Spleen (tissue), 7 donors: ENCODE measurements at regions not wholly inside any gene's neighbourhood (a gene's known extent, or its start where the extent isn't known, plus 50 kb on each side); places are given as distances from the start of the nearest gene placed in this dataset.
A peak's percentile ranks its signal among the peaks of the same experiment; 100 is the strongest.

Experiments
- POLR2AphosphoS5 ChIP-seq, 3 donors: sonication (generic); formaldehyde crosslinking; IDR thresholded peaks; one replicate each; pipeline ENCODE4 v1.5.1; 2017; ENCODE audit warnings: antibody characterized with exemption in 3 of 3
- TF ChIP-seq, protein P1 (sequence below), 11 experiments: fragments of 200-600 bp in 7 of 11; fragments of 450-650 bp in 4 of 11; sonication (generic) in 4 of 11; IDR thresholded peaks in 8 of 11; conservative IDR thresholded peaks in 3 of 11; 1 replicate in 7 of 11; 2 replicates in 4 of 11; pipeline versions ENCODE4 v1.4.0 to v1.8.0; 2016 to 2021; ENCODE audit warnings: antibody characterized with exemption in 11 of 11, inconsistent platforms in 4 of 11, mild to moderate bottlenecking in 1 of 11
- donor health status: DM: no; HTN: no; CAD: no; lungs with moderate emphysema.
- donor health status: DM: no; HTN: no; CAD: no.
- donor health status: DM: no; HTN: no; CAD: no.

DNA sequence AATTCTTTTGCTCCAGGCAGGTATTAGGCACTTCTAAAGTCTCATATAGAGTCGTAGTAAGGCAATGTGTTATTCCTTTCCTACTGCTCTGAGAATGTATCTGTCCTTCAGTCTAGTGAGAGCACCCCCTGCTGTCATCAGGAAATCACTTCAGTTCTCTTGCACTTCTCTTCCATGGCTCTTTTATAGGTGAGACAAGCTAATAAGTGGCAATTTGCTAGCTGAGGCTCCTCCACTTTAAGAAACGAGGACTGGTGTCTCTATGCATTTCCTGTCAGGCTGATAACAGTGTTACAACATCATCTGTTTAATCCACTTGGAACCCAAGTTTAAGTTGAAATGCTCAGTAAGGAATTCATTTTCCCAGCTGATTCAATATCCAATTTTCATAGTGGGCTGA, 350.6 kb downstream of the TFEC start:
- TF ChIP-seq POLR2AphosphoS5 (IDR thresholded peaks at IDR 0.05), result no peak
- TF ChIP-seq, protein P1, sequence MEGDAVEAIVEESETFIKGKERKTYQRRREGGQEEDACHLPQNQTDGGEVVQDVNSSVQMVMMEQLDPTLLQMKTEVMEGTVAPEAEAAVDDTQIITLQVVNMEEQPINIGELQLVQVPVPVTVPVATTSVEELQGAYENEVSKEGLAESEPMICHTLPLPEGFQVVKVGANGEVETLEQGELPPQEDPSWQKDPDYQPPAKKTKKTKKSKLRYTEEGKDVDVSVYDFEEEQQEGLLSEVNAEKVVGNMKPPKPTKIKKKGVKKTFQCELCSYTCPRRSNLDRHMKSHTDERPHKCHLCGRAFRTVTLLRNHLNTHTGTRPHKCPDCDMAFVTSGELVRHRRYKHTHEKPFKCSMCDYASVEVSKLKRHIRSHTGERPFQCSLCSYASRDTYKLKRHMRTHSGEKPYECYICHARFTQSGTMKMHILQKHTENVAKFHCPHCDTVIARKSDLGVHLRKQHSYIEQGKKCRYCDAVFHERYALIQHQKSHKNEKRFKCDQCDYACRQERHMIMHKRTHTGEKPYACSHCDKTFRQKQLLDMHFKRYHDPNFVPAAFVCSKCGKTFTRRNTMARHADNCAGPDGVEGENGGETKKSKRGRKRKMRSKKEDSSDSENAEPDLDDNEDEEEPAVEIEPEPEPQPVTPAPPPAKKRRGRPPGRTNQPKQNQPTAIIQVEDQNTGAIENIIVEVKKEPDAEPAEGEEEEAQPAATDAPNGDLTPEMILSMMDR (IDR thresholded peaks at IDR 0.05 in 8 of 11, conservative IDR thresholded peaks at IDR 0.05 in 3 of 11), result peak in 2 of 11 experiments; percentile 17 to 24
